Fibroblast of lung (primary cell): ENCODE measurements at regions not wholly inside any gene's neighbourhood (a gene's known extent, or its start where the extent isn't known, plus 50 kb on each side); places are given as distances from the start of the nearest gene placed in this dataset.

Source experiments
- DNase-seq, 2 donors: peaks; one replicate each; pipeline versions ENCODE4 v3.0.0 to v3.0.0-alpha.2; 2010; ENCODE audit warnings: low read depth in 2 of 2
- H2AFZ ChIP-seq: 2 replicates; pipeline ENCODE4 v1.5.1; 2012; ENCODE audit warnings: low read length, control low read depth, inconsistent platforms
- H3K27ac ChIP-seq: 2 replicates; pipeline ENCODE4 v1.5.1; 2011; ENCODE audit warnings: low read length, control low read depth; ENCODE audit not compliant: insufficient read depth
- H3K27me3 ChIP-seq: 2 replicates; pipeline ENCODE4 v1.5.1; 2011; ENCODE audit warnings: mild to moderate bottlenecking, low read length; ENCODE audit not compliant: control insufficient read depth, insufficient read depth
- H3K36me3 ChIP-seq: 2 replicates; pipeline ENCODE4 v1.5.1; 2011; ENCODE audit warnings: low read length; ENCODE audit not compliant: control insufficient read depth, insufficient read depth
- H3K4me1 ChIP-seq: 2 replicates; pipeline ENCODE4 v1.5.1; 2011; ENCODE audit warnings: low read length; ENCODE audit not compliant: control insufficient read depth, insufficient read depth; ENCODE audit errors: extremely low read depth
- H3K4me2 ChIP-seq: 2 replicates; pipeline ENCODE4 v1.5.1; 2011; ENCODE audit warnings: low read length, control low read depth; ENCODE audit not compliant: insufficient read depth; ENCODE audit errors: extremely low read depth
- H3K4me3 ChIP-seq, 4 experiments: fragments of 200-600 bp in 1 of 4; sonication (generic) in 1 of 4; replicated peaks in 1 of 4; 2 replicates each; pipeline ENCODE4 v1.5.1; 2011 to 2016; ENCODE audit warnings: low read length in 4 of 4, low read depth in 3 of 4, mild to moderate bottlenecking in 3 of 4, control low read depth in 2 of 4, inconsistent platforms in 1 of 4, mixed read lengths in 1 of 4; ENCODE audit not compliant: insufficient read depth in 1 of 4; ENCODE audit errors: control extremely low read depth in 1 of 4
- H3K79me2 ChIP-seq: 2 replicates; pipeline ENCODE4 v1.5.1; 2012; ENCODE audit warnings: mild to moderate bottlenecking, low read length, inconsistent platforms; ENCODE audit not compliant: control insufficient read depth, insufficient read depth
- H3K9ac ChIP-seq: 2 replicates; pipeline ENCODE4 v1.5.1; 2011; ENCODE audit warnings: mild to moderate bottlenecking, low read length, control low read depth; ENCODE audit not compliant: insufficient read depth
- H3K9me3 ChIP-seq: 2 replicates; pipeline ENCODE4 v1.5.1; 2012; ENCODE audit warnings: low read depth, low read length; ENCODE audit not compliant: control insufficient read depth, insufficient read depth
- H4K20me1 ChIP-seq: 2 replicates; pipeline ENCODE4 v1.5.1; 2011; ENCODE audit warnings: low read length; ENCODE audit not compliant: control insufficient read depth, insufficient read depth; ENCODE audit errors: extremely low read depth
- CTCF ChIP-seq, 2 donors: IDR thresholded peaks in 1 of 2; conservative IDR thresholded peaks in 1 of 2; 1 replicate in 1 of 2; 2 replicates in 1 of 2; pipeline ENCODE4 v1.5.1; 2011 to 2012; ENCODE audit warnings: low read length in 2 of 2, control low read depth in 1 of 2, inconsistent platforms in 1 of 2, low read depth in 1 of 2, mild to moderate bottlenecking in 1 of 2
- EZH2 ChIP-seq: IDR thresholded peaks from 2 replicates; pipeline ENCODE4 v1.5.1; 2012; ENCODE audit warnings: low read length, control low read depth, mild to moderate bottlenecking; ENCODE audit errors: missing control alignments

GRCh38 chr7:4602905-4603842 is 78.9 kb upstream of the FOXK1 start:
- H3K36me3 ChIP-seq = no peaks in the 10 kb centered on the region
- H3K9me3 ChIP-seq = no peaks in the 10 kb centered on the region
- no peaks in the 10 kb centered on the region for H3K79me2 ChIP-seq
- H3K4me2 ChIP-seq = no peak overlapping the region
- no peaks in the 10 kb centered on the region for H3K27me3 ChIP-seq
- H3K9ac ChIP-seq = no peak overlapping the region
- H3K4me3 ChIP-seq = no peak overlapping the region
- no peak overlapping the region for H3K27ac ChIP-seq
- DNase-seq = no peak
- TF ChIP-seq EZH2 = no peak
- TF ChIP-seq CTCF (conservative IDR thresholded peaks at IDR 0.05 in 1 of 2, IDR thresholded peaks at IDR 0.05 in 1 of 2; ENCODE audit: low read depth in 1 of 2, low read length in 2 of 2) = no peak
- H3K4me1 ChIP-seq = no peaks in the 10 kb centered on the region
- no peaks in the 10 kb centered on the region for H4K20me1 ChIP-seq
- no peak overlapping the region for H2AFZ ChIP-seq

- Histone ChIP-seq H4K20me1 (no peaks in the 10 kb centered on the region), H2AFZ (no peak overlapping the region), H3K36me3 (no peaks in the 10 kb centered on the region), H3K79me2 (no peaks in the 10 kb centered on the region), H3K27ac (no peak overlapping the region), H3K4me1 (no peaks in the 10 kb centered on the region), H3K9ac (no peak overlapping the region), H3K9me3 (no peaks in the 10 kb centered on the region), H3K27me3 (no peaks in the 10 kb centered on the region), H3K4me2 (no peak overlapping the region), H3K4me3 (no peak overlapping the region)
- TF ChIP-seq CTCF (conservative IDR thresholded peaks at IDR 0.05 in 1 of 2, IDR thresholded peaks at IDR 0.05 in 1 of 2; ENCODE audit: low read depth in 1 of 2, low read length in 2 of 2) (no peak), EZH2 (no peak)
- DNase-seq = no peak
Measured at GRCh38 chr7:4603843-4604231, 78.3 kb upstream of the FOXK1 start.

- Histone ChIP-seq H3K4me1 (no peaks in the 10 kb centered on the region), H3K4me3 (no peak overlapping the region), H3K27ac (no peak overlapping the region), H3K79me2 (no peaks in the 10 kb centered on the region), H3K9ac (no peak overlapping the region), H3K9me3 (no peaks in the 10 kb centered on the region), H2AFZ (no peak overlapping the region), H4K20me1 (no peaks in the 10 kb centered on the region), H3K27me3 (no peaks in the 10 kb centered on the region), H3K36me3 (no peaks in the 10 kb centered on the region), H3K4me2 (no peak overlapping the region)
- DNase-seq = no peak
- TF ChIP-seq CTCF (conservative IDR thresholded peaks at IDR 0.05 in 1 of 2, IDR thresholded peaks at IDR 0.05 in 1 of 2; ENCODE audit: low read depth in 1 of 2, low read length in 2 of 2) (no peak), EZH2 (no peak)
Measured at GRCh38 chr7:4604456-4604940, 77.6 kb upstream of the FOXK1 start.
